Fibroblast of pulmonary artery (primary cell): ENCODE measurements at regions not wholly inside any gene's neighbourhood (a gene's known extent, or its start where the extent isn't known, plus 50 kb on each side); places are given as distances from the start of the nearest gene placed in this dataset.
A peak's percentile ranks its signal among the peaks of the same experiment; 100 is the strongest.

Experiments used
- DNase-seq: peaks from one replicate; pipeline ENCODE4 v3.0.0-alpha.2; 2010; ENCODE audit warnings: low read depth
- H3K4me3 ChIP-seq: replicated peaks from 2 replicates; pipeline ENCODE4 v1.5.1; 2011; ENCODE audit warnings: low read depth, mild to moderate bottlenecking, control low read depth, low read length, moderate library complexity
- CTCF ChIP-seq: IDR thresholded peaks from 2 replicates; pipeline ENCODE4 v1.5.1; 2011; ENCODE audit warnings: mild to moderate bottlenecking, control low read depth, low read length, inconsistent platforms; ENCODE audit errors: missing control alignments

DNA sequence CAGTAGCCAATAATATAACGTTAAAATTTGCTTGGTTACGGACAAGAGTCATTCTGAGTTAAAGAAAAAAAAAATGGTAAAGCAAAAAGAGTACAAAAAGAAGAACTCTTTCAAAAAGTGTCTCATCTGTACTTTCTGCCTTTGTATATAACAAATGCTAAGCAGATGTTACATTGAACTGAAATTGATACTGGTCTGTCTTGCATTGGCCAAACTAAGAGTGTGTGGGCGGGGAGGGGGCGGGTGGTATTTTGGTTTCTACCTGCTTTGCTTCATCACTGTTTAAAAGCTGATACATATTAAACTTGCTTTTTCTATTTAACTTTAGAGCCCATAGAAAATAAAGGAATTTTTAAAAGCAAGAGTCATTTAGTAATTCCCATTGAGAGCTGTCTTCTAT lies 215.0 kb upstream of the THBS1 start:
- no peak overlapping the region for H3K4me3 ChIP-seq
- TF ChIP-seq CTCF = no peak
- DNase-seq = no peak

DNA sequence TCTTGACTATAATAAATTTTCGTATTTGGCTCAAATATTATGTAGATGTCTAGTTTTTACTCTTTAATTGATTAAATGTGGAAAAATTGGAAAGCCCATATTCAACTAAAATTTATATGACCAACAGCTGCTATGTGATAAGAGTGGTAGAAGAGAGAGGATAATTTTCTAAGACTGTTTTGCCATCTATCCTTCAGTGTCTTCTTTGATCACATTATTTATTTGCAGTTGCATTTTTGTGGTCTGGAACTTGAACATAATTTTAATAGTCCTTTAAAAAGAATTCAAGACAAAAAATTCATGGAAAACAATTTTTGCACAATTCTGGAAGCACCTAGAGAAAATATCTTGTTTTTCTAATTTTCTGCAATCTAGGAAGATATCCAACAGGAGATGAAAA lies 213.3 kb upstream of the THBS1 start:
- H3K4me3 ChIP-seq = no peak overlapping the region
- DNase-seq = no peak
- TF ChIP-seq CTCF = no peak

- no peak for DNase-seq
- no peak for TF ChIP-seq CTCF
- no peak overlapping the region for H3K4me3 ChIP-seq
Measured at GRCh38 chr15:39369768-39370167, 211.1 kb upstream of the THBS1 start.

- DNase-seq = peak; percentile 79
- no peak overlapping the region for H3K4me3 ChIP-seq
- no peak for TF ChIP-seq CTCF
Measured at GRCh38 chr15:39376371-39376909, 204.4 kb upstream of the THBS1 start.

- DNase-seq = no peak
- TF ChIP-seq CTCF = no peak
- H3K4me3 ChIP-seq = no peak overlapping the region
Measured at GRCh38 chr15:39381517-39381916, 199.4 kb upstream of the THBS1 start.

DNA sequence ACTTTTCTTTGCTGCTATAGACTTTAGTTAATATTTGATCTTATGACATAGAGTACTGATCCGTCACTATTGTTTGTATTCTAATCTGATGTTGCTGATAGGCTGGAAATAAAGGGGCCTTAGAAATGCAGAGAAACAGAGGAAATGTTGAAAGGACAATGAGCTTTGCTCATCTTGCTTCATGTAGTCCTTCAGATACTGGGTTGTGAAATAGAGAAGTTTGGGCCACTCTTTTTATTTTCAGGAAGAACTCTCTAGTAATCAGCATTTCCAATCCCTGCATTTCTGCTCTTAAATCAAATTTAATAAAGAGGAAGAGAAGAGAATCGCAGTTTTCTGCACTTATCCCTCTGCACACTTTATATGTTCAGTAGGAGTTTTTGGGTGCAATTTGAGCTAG lies 192.8 kb upstream of the THBS1 start:
- peak; percentile 52 for DNase-seq
- no peak for TF ChIP-seq CTCF
- H3K4me3 ChIP-seq = no peak overlapping the region

GRCh38 chr15:39391230-39391629 lies 189.6 kb upstream of the THBS1 start:
- TF ChIP-seq CTCF = no peak
- no peak overlapping the region for H3K4me3 ChIP-seq
- peak; percentile 57 for DNase-seq
